K562 (cell line): ENCODE measurements at regions not wholly inside any gene's neighbourhood (a gene's known extent, or its start where the extent isn't known, plus 50 kb on each side); places are given as distances from the start of the nearest gene placed in this dataset.

ENCODE experiments used
- BACH1 ChIP-seq: fragments of 200-800 bp; sonication (Bioruptor generic); IDR thresholded peaks from 2 replicates; pipeline ENCODE4 v1.6.1; 2016; ENCODE audit warnings: missing genetic modification characterization, missing compliant biosample characterization
- CBFB ChIP-seq: sonication (generic); formaldehyde crosslinking; IDR thresholded peaks from 2 replicates; pipeline ENCODE4 v1.4.0; 2020; ENCODE audit warnings: mild to moderate bottlenecking, missing genetic modification reagents
- CREB1 ChIP-seq, 2 experiments: sonication (generic) in 1 of 2; formaldehyde crosslinking in 1 of 2; IDR thresholded peaks; 2 replicates each; pipeline versions ENCODE4 v1.6.1 to v1.8.0; 2012 to 2022; ENCODE audit warnings: inconsistent platforms in 1 of 2, mild to moderate bottlenecking in 1 of 2, missing genetic modification reagents in 1 of 2, moderate library complexity in 1 of 2
- MTA3 ChIP-seq: fragments of 450-650 bp; formaldehyde crosslinking; IDR thresholded peaks from 2 replicates; pipeline ENCODE4 v1.6.1; 2017; ENCODE audit warnings: mild to moderate bottlenecking, borderline replicate concordance
- PHF8 ChIP-seq: fragments of 200-600 bp; sonication (generic); IDR thresholded peaks from 2 replicates; pipeline ENCODE4 v1.6.1; 2012; ENCODE audit warnings: mixed run types, mild to moderate bottlenecking, inconsistent platforms, low read length, moderate library complexity, borderline replicate concordance
- RB1 ChIP-seq: fragments of 450-650 bp; IDR thresholded peaks from 2 replicates; pipeline ENCODE4 v1.6.1; 2017; ENCODE audit warnings: low read depth, mild to moderate bottlenecking
- RUNX1 ChIP-seq: sonication (generic); IDR thresholded peaks from 2 replicates; pipeline ENCODE4 v1.6.1; 2016; ENCODE audit warnings: antibody characterized with exemption, low read depth
- SMC3 ChIP-seq: conservative IDR thresholded peaks from 2 replicates; pipeline ENCODE4 v1.6.1; 2011; ENCODE audit warnings: low read depth, low read length, improper control_type of control experiment; ENCODE audit not compliant: insufficient read depth
- STAT5B ChIP-seq: fragments of 250-450 bp; sonication (Bioruptor Pico); IDR thresholded peaks from 2 replicates; pipeline ENCODE4 v1.8.0; 2021; ENCODE audit warnings: mild to moderate bottlenecking, inconsistent platforms
- TAL1 ChIP-seq: fragments of 450-650 bp; IDR thresholded peaks from 2 replicates; pipeline ENCODE4 v1.6.1; 2016; ENCODE audit warnings: mild to moderate bottlenecking
- YY1 ChIP-seq, 3 experiments: IDR thresholded peaks; 2 replicates each; pipeline ENCODE4 v1.6.1; 2011; ENCODE audit warnings: low read length in 2 of 3, mild to moderate bottlenecking in 2 of 3, moderate library complexity in 2 of 3, borderline replicate concordance in 1 of 3, control low read depth in 1 of 3, low read depth in 1 of 3; ENCODE audit not compliant: insufficient read depth in 3 of 3, insufficient replicate concordance in 2 of 3, control insufficient read depth in 1 of 3, insufficient read length in 1 of 3; ENCODE audit errors: extremely low read depth in 1 of 3
- ZNF146 ChIP-seq: IDR thresholded peaks from one replicate; pipeline ENCODE4 v1.6.1; 2018; ENCODE audit warnings: missing compliant biosample characterization; ENCODE audit not compliant: unreplicated experiment
- ZNF165 ChIP-seq: fragments of 250-450 bp; sonication (Bioruptor Pico); IDR thresholded peaks from 2 replicates; pipeline ENCODE4 v1.4.0; 2020; ENCODE audit warnings: borderline replicate concordance
- ZNF175 ChIP-seq: fragments of 200-800 bp; sonication (Bioruptor generic); IDR thresholded peaks from 2 replicates; pipeline ENCODE4 v1.6.1; 2016; ENCODE audit warnings: low read depth, mild to moderate bottlenecking, missing genetic modification characterization, missing compliant biosample characterization
- ZNF224 ChIP-seq: sonication (generic); formaldehyde crosslinking; IDR thresholded peaks from 2 replicates; pipeline ENCODE4 v1.8.0; 2022; ENCODE audit warnings: mild to moderate bottlenecking, missing genetic modification reagents
- ZNF764 ChIP-seq: fragments of 250-450 bp; sonication (Bioruptor Pico); IDR thresholded peaks from 2 replicates; pipeline ENCODE4 v1.4.0; 2020; ENCODE audit warnings: low read depth, mild to moderate bottlenecking, moderate library complexity
- TF ChIP-seq, protein P1 (sequence below): fragments of 450-650 bp; IDR thresholded peaks from 2 replicates; pipeline ENCODE4 v1.6.1; 2014; ENCODE audit warnings: low read depth, mild to moderate bottlenecking, moderate library complexity, borderline replicate concordance
- TF ChIP-seq, protein P2 (sequence below): fragments of 450-650 bp; formaldehyde crosslinking; IDR thresholded peaks from 2 replicates; pipeline ENCODE4 v1.4.0; 2020; ENCODE audit warnings: mild to moderate bottlenecking, moderate library complexity
- TF ChIP-seq, protein P3 (sequence below): IDR thresholded peaks from 3 replicates; pipeline ENCODE4 v1.6.1; 2011; ENCODE audit warnings: borderline replicate concordance, mild to moderate bottlenecking; ENCODE audit not compliant: insufficient read length, insufficient read depth
- TF ChIP-seq, protein P4 (sequence below): fragments of 450-650 bp; IDR thresholded peaks from 2 replicates; pipeline ENCODE4 v1.6.1; 2016; ENCODE audit warnings: mild to moderate bottlenecking

- peak; percentile 86 for TF ChIP-seq MTA3
- peak; percentile 5; the same call in 1 of the 2 replicates for TF ChIP-seq PHF8
- peak; percentile 52; the same call in 1 of the 2 replicates for TF ChIP-seq ZNF175
- TF ChIP-seq YY1 (IDR thresholded peaks at IDR 0.05; ENCODE audit: borderline replicate concordance in 1 of 3, control insufficient read depth in 1 of 3, extremely low read depth in 1 of 3, insufficient read depth in 3 of 3, insufficient read length in 1 of 3, insufficient replicate concordance in 2 of 3, low read depth in 1 of 3, low read length in 2 of 3): no peak
- TF ChIP-seq BACH1 (tag): peak; percentile 40
- 0 out of 2 replicates have a peak, but pooled peaks have one; percentile 45 for TF ChIP-seq CREB1 (IDR thresholded peaks at IDR 0.05)
- no peak for TF ChIP-seq CREB1 (CRISPR knock-in tag; IDR thresholded peaks at IDR 0.05)
- no peak for TF ChIP-seq ZNF165 (CRISPR knock-in tag)
- 0 out of 2 replicates have a peak, but pooled peaks have one; percentile 15 for TF ChIP-seq SMC3
- no peak for TF ChIP-seq ZNF764
- TF ChIP-seq CBFB: no peak
- TF ChIP-seq, protein P1, sequence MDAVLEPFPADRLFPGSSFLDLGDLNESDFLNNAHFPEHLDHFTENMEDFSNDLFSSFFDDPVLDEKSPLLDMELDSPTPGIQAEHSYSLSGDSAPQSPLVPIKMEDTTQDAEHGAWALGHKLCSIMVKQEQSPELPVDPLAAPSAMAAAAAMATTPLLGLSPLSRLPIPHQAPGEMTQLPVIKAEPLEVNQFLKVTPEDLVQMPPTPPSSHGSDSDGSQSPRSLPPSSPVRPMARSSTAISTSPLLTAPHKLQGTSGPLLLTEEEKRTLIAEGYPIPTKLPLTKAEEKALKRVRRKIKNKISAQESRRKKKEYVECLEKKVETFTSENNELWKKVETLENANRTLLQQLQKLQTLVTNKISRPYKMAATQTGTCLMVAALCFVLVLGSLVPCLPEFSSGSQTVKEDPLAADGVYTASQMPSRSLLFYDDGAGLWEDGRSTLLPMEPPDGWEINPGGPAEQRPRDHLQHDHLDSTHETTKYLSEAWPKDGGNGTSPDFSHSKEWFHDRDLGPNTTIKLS: peak; percentile 61; the same call in 1 of the 2 replicates
- TF ChIP-seq, protein P2, sequence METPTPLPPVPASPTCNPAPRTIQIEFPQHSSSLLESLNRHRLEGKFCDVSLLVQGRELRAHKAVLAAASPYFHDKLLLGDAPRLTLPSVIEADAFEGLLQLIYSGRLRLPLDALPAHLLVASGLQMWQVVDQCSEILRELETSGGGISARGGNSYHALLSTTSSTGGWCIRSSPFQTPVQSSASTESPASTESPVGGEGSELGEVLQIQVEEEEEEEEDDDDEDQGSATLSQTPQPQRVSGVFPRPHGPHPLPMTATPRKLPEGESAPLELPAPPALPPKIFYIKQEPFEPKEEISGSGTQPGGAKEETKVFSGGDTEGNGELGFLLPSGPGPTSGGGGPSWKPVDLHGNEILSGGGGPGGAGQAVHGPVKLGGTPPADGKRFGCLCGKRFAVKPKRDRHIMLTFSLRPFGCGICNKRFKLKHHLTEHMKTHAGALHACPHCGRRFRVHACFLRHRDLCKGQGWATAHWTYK (CRISPR knock-in tag): peak; percentile 75; the same call in 1 of the 2 replicates
- peak; percentile 85 for TF ChIP-seq TAL1
- TF ChIP-seq RB1: 0 out of 2 replicates have a peak, but pooled peaks have one; percentile 13
- TF ChIP-seq, protein P3, sequence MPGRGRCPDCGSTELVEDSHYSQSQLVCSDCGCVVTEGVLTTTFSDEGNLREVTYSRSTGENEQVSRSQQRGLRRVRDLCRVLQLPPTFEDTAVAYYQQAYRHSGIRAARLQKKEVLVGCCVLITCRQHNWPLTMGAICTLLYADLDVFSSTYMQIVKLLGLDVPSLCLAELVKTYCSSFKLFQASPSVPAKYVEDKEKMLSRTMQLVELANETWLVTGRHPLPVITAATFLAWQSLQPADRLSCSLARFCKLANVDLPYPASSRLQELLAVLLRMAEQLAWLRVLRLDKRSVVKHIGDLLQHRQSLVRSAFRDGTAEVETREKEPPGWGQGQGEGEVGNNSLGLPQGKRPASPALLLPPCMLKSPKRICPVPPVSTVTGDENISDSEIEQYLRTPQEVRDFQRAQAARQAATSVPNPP: no peak
- TF ChIP-seq RUNX1: no peak
- TF ChIP-seq ZNF224 (CRISPR knock-in tag): no peak
- TF ChIP-seq, protein P4, sequence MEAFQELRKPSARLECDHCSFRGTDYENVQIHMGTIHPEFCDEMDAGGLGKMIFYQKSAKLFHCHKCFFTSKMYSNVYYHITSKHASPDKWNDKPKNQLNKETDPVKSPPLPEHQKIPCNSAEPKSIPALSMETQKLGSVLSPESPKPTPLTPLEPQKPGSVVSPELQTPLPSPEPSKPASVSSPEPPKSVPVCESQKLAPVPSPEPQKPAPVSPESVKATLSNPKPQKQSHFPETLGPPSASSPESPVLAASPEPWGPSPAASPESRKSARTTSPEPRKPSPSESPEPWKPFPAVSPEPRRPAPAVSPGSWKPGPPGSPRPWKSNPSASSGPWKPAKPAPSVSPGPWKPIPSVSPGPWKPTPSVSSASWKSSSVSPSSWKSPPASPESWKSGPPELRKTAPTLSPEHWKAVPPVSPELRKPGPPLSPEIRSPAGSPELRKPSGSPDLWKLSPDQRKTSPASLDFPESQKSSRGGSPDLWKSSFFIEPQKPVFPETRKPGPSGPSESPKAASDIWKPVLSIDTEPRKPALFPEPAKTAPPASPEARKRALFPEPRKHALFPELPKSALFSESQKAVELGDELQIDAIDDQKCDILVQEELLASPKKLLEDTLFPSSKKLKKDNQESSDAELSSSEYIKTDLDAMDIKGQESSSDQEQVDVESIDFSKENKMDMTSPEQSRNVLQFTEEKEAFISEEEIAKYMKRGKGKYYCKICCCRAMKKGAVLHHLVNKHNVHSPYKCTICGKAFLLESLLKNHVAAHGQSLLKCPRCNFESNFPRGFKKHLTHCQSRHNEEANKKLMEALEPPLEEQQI: peak; percentile 55; the same call in 1 of the 2 replicates
- TF ChIP-seq ZNF146 (CRISPR knock-in tag): no peak
- TF ChIP-seq STAT5B (CRISPR knock-in tag): no peak
Observed at GRCh38 chr3:193910886-193911738, 224.8 kb upstream of the HES1 start (continued).
